GM12878 (cell line): ENCODE measurements at regions not wholly inside any gene's neighbourhood (a gene's known extent, or its start where the extent isn't known, plus 50 kb on each side); places are given as distances from the start of the nearest gene placed in this dataset.

ENCODE experiments used
- ATAC-seq: fragments of 200-7000 bp; cut with Tn5 transposase; 3 replicates; pipeline ENCODE4 v1.9.1; 2020; ENCODE audit warnings: mild to moderate bottlenecking, moderate library complexity
- BruUV-seq: library from RNA; stranded (reverse); fragments of 400-500 nt; replicated peaks from 2 replicates; lab custom pipeline; 2021; lab: Mats Ljungman, UMichigan
- CTCF ChIA-PET: fragments of 300-600 bp; sonication (Branson Sonifier 250); formaldehyde crosslinking; extraction: SDS; loops from one replicate; lab custom pipeline; 2021; ENCODE audit warnings: inconsistent platforms; lab: Yijun Ruan, JAX
- POLR2A ChIA-PET: fragments of 350-600 bp; formaldehyde crosslinking; extraction: SDS; loops from one replicate; lab custom pipeline; 2021; ENCODE audit warnings: inconsistent platforms; lab: Charles Lee
- RAD21 ChIA-PET: fragments of 300-600 bp; sonication (Branson Sonifier 250); formaldehyde crosslinking; loops from one replicate; lab custom pipeline; 2023; ENCODE audit warnings: antibody characterized with exemption; ENCODE audit not compliant: unreplicated experiment; lab: Charles Lee
- SMC1A ChIA-PET: fragments of 300-600 bp; sonication (Branson Sonifier 250); formaldehyde crosslinking; loops from one replicate; lab custom pipeline; 2023; ENCODE audit not compliant: unreplicated experiment, uncharacterized antibody; lab: Charles Lee
- DNase-seq: peaks from one replicate; pipeline ENCODE4 v3.0.0-alpha.2; 2011; ENCODE audit warnings: low read depth, low spot score
- FAIRE-seq: peaks from 3 replicates; lab custom pipeline; 2011; peaks lifted over from hg19 to GRCh38; lab: Jason Lieb, UNC
- H2AFZ ChIP-seq: 2 replicates; pipeline ENCODE4 v1.6.0; 2011; ENCODE audit warnings: low read depth, low read length, control low read depth; ENCODE audit not compliant: control insufficient read depth
- H3K27ac ChIP-seq: 2 replicates; pipeline ENCODE4 v1.5.1; 2011; ENCODE audit warnings: control low read depth; ENCODE audit not compliant: control insufficient read depth, insufficient read depth
- H3K27me3 ChIP-seq, 2 experiments: replicated peaks in 1 of 2; 2 replicates each; pipeline versions ENCODE4 v1.6.0 to v1.6.1; 2011; ENCODE audit warnings: low read length in 1 of 2; ENCODE audit not compliant: control insufficient read depth in 2 of 2, insufficient read depth in 2 of 2
- H3K36me3 ChIP-seq, 2 experiments: 2 replicates each; pipeline ENCODE4 v1.5.1; 2011; ENCODE audit warnings: low read length in 1 of 2; ENCODE audit not compliant: control insufficient read depth in 2 of 2, insufficient read depth in 2 of 2
- H3K4me1 ChIP-seq: 2 replicates; pipeline ENCODE4 v1.6.1; 2011; ENCODE audit warnings: mild to moderate bottlenecking, low read length, moderate library complexity, mixed read lengths; ENCODE audit not compliant: control insufficient read depth, insufficient read depth
- H3K4me2 ChIP-seq: 2 replicates; pipeline ENCODE4 v1.6.0; 2011; ENCODE audit warnings: control low read depth; ENCODE audit not compliant: control insufficient read depth, insufficient read depth
- H3K4me3 ChIP-seq: fragments of 200-600 bp; sonication (generic); 2 replicates; pipeline ENCODE4 v1.5.1; 2016
- H3K79me2 ChIP-seq: 2 replicates; pipeline ENCODE4 v1.6.0; 2011; ENCODE audit warnings: low read length; ENCODE audit not compliant: control insufficient read depth, insufficient read depth
- H3K9ac ChIP-seq: 2 replicates; pipeline ENCODE4 v1.8.0; 2011; ENCODE audit warnings: low read length, control low read depth, mixed read lengths; ENCODE audit not compliant: control insufficient read depth, insufficient read depth
- H3K9me3 ChIP-seq: replicated peaks from 3 replicates; pipeline ENCODE4 v1.5.1; 2011; ENCODE audit warnings: mild to moderate bottlenecking, low read length; ENCODE audit not compliant: control insufficient read depth, insufficient read depth
- H4K20me1 ChIP-seq: 2 replicates; pipeline ENCODE4 v1.6.0; 2011; ENCODE audit not compliant: control insufficient read depth, insufficient read depth
- BCL11A ChIP-seq: IDR thresholded peaks from 2 replicates; pipeline ENCODE4 v1.6.1; 2011; ENCODE audit warnings: low read depth, low read length
- CBX3 ChIP-seq: fragments of 200-600 bp; sonication (generic); IDR thresholded peaks from 2 replicates; pipeline ENCODE4 v1.6.1; 2016; ENCODE audit warnings: low read depth, borderline replicate concordance
- DPF2 ChIP-seq: fragments of 450-650 bp; IDR thresholded peaks from 2 replicates; pipeline ENCODE4 v1.6.1; 2017; ENCODE audit warnings: mild to moderate bottlenecking
- IKZF1 ChIP-seq: fragments of 450-650 bp; conservative IDR thresholded peaks from 2 replicates; pipeline ENCODE4 v1.6.1; 2017; ENCODE audit warnings: antibody characterized with exemption, mild to moderate bottlenecking
- IKZF2 ChIP-seq, 2 experiments: fragments of 450-650 bp; IDR thresholded peaks; 2 replicates each; pipeline ENCODE4 v1.6.1; 2017; ENCODE audit warnings: mild to moderate bottlenecking in 2 of 2, moderate library complexity in 2 of 2
- MYB ChIP-seq: fragments of 150-350 bp; IDR thresholded peaks from 2 replicates; pipeline ENCODE4 v1.6.1; 2014; ENCODE audit warnings: mild to moderate bottlenecking, low read depth, low read length, borderline replicate concordance
- POU2F2 ChIP-seq: IDR thresholded peaks from 3 replicates; pipeline ENCODE4 v1.6.1; 2011; ENCODE audit warnings: low read depth, mild to moderate bottlenecking, low read length, borderline replicate concordance
- ZNF274 ChIP-seq: IDR thresholded peaks from one replicate; pipeline ENCODE4 v1.8.0; 2011; ENCODE audit not compliant: insufficient read length, insufficient read depth
- ZNF622 ChIP-seq: fragments of 450-650 bp; IDR thresholded peaks from 2 replicates; pipeline ENCODE4 v1.6.1; 2017; ENCODE audit warnings: mild to moderate bottlenecking, inconsistent platforms
- WGBS: methylation state at CpG from one replicate; pipeline ENCODE4 v1.1.6; 2016; ENCODE audit warnings: low lambda C conversion rate; ENCODE audit not compliant: insufficient replicate concordance, insufficient coverage; ENCODE audit errors: missing lambda C conversion rate; 5-methylcytosine and 5-hydroxymethylcytosine counted together
- in situ Hi-C: fragments of 300-500 bp; cut with MboI; formaldehyde crosslinking; loops from 9 replicates; pipeline ENCODE4 v1.14.3; 2018; ENCODE audit warnings: mixed read lengths
- intact Hi-C: fragments of 100-400 bp; cut with micrococcal nuclease; formaldehyde crosslinking; loops from one replicate; pipeline ENCODE4 v1.14.2; 2022; ENCODE audit not compliant: unreplicated experiment
- TF ChIP-seq, protein P1 (sequence below): fragments of 450-650 bp; IDR thresholded peaks from 2 replicates; pipeline ENCODE4 v1.6.1; 2016; ENCODE audit warnings: mild to moderate bottlenecking

DNA sequence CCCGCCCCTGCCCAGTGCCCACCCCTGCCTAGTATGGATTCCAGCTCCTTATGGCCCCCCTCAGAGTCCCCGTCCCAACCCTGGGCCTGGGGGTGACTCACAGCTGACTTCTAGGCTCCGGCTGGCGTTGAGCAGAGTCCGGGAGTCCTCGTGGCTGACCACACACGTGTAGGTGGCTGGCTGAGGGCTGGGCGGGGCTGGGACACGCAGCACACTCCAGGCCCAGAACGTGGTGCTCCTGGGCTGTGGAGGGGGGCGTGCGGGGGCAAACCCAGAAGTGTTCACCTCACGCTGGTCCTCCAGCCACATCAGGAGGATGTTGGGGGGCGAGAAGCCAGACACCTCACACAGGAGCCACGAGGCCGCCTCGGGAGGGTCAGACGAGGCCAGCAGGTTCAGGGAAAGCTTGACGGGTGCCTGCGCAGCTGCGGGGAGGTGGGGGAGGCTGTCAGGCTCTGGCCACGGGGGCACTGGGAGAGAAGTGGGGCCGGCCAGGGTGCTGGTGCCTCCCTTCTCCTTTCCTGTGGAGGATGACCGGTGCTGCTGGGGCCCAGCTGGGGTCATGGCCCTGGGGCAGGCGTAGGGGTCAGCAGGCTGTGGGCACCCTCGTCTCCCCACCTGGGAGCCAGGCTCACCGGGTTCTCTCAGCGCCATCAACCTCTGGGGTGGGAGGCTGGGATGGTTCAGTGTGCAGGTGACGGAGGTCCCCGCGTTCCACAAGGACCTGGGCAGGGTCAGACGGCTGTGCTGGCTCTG, 314.1 kb downstream of the TMEM121 start:
- H3K79me2 ChIP-seq: no peaks in the 10 kb centered on the region
- in situ Hi-C loops (no loop called here), intact Hi-C loops (no loop called here)
- ChIA-PET SMC1A (no interaction called here), RAD21 (interaction anchor here (0.6 kb wide), 1 partner anchor 277 kb away, joined by 3 read pairs; no protein-coding TSS in a partner anchor), POLR2A (no interaction called here), CTCF (no interaction called here)
- FAIRE-seq (no peak), ATAC-seq (no peak), DNase-seq (no peak)
- H3K36me3 ChIP-seq: peaks cover 0 to 29% of the 10 kb centered on the region in 2 experiments; a peak in 2 of 4 replicates
- no peak for TF ChIP-seq IKZF2 (IDR thresholded peaks at IDR 0.05)
- no peak for TF ChIP-seq ZNF622
- TF ChIP-seq, protein P1, sequence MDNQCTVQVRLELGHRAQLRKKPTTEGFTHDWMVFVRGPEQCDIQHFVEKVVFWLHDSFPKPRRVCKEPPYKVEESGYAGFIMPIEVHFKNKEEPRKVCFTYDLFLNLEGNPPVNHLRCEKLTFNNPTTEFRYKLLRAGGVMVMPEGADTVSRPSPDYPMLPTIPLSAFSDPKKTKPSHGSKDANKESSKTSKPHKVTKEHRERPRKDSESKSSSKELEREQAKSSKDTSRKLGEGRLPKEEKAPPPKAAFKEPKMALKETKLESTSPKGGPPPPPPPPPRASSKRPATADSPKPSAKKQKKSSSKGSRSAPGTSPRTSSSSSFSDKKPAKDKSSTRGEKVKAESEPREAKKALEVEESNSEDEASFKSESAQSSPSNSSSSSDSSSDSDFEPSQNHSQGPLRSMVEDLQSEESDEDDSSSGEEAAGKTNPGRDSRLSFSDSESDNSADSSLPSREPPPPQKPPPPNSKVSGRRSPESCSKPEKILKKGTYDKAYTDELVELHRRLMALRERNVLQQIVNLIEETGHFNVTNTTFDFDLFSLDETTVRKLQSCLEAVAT: no peak
- TF ChIP-seq MYB: no peak
- TF ChIP-seq POU2F2: no peak
- no peak for TF ChIP-seq DPF2
- no peak for TF ChIP-seq CBX3
- TF ChIP-seq BCL11A: no peak
- no peak for TF ChIP-seq ZNF274
- no peak for TF ChIP-seq IKZF1
- no peaks in the 10 kb centered on the region for H4K20me1 ChIP-seq
- H2AFZ ChIP-seq: no peak overlapping the region
- no CpG with 5 or more reads among the region's 32 CpGs for WGBS
- no peaks in the 10 kb centered on the region for H3K4me1 ChIP-seq
- H3K9me3 ChIP-seq: no peaks in the 10 kb centered on the region
- no peak overlapping the region for H3K9ac ChIP-seq
- H3K4me2 ChIP-seq: no peak overlapping the region
- H3K4me3 ChIP-seq: no peak overlapping the region
- no peak overlapping the region for H3K27ac ChIP-seq
- BruUV-seq: no TSS peak
- no peaks in the 10 kb centered on the region for H3K27me3 ChIP-seq
